ENCODE measurements at regions not wholly inside any gene's neighbourhood (a gene's known extent, or its start where the extent isn't known, plus 50 kb on each side); places are given as distances from the start of the nearest gene placed in this dataset.
"Not testable (repeated sequence)": the region's sequence is repeated elsewhere in the genome, so short reads cannot be mapped to it uniquely, and the experiment has no call there.

DNA sequence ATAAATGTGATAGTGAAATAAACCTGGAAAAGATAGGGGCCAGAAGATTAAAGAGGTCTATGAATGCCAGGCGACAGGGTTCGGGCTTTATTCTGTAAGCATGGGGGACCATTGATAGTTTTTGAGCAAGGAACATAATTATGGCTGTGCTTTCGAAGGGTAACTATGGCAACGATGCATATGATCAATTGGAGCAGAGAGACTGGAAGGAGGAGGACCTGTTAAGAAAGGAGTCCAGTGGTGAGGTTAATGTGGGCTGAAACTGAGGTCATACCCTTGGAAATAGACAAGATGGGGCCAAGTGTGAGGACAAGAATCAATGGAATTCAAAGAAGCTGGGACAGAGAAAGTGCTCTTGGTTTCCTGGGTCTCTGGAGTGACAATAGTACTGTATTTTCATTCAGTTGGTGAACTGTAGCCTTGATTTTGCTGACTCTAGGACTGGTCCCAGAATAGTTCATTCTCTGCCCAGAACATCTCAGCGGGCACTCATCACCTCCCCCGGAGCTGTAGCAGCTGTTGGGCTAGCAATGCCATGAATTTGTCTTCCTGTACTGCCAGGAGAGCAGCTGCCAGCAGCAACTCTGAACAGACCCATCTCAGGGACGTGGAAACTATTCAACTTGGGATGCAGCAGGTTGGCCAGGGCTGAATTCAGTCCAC is 108.4 kb downstream of the SRGAP2 start:
- DNase-seq (ENCODE audit: low read depth in 4 of 4, low spot score in 2 of 4) = not testable (repeated sequence)

DNA sequence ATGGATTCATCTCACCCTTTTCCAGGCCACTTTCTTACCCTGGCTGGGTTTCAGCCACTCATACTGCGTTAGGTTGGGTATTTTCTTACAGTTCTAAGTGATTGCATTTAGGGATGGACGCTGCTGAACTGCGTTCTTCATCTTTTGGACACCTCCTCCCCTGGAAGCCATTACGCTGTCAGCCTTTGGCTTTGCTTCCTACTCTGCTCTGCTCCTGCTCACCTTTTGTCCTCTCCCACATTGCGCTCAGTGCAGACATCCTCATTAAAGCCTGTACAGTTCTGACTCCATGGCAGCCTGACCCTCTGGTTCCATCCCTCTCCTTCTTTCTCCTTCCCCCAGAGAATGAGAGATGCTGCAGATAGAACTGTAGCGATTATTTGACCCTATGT is 108.9 kb downstream of the SRGAP2 start:
- DNase-seq (ENCODE audit: low read depth in 4 of 4, low spot score in 2 of 4) = not testable (repeated sequence)

DNA sequence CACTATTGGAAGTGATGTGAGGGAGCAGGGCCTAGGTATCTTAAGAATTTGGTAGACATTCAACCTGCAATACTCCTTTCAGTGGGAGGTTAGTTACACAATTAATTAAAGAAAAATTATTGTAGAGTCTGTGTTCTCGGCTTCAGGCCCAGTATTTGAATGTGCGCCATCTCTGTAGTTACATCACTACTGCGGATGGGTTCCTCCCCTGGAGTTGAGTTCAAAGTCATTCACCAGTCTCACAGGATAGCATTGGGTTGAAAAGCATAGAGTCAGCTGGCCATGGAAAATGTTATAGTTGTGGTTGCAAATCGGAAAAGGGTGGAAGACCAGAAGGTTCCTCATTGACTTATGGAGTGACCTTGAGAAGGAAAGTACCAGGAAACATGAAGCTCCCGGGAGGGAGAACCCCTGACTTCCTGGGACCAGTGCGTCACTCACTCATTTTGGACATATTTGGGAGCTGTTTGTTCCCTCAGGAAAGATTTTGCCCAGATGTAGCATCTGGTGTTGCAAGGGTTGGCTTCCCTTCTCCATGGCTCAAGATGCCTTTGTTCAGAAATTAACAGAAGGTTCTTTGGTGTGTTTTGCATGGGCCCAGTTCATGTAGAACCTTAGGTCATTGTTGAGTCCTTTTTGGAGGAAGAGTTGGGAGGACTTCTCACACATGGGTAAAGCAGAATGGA is 111.8 kb downstream of the SRGAP2 start:
- not testable (repeated sequence) for DNase-seq (ENCODE audit: low read depth in 4 of 4, low spot score in 2 of 4)

DNA sequence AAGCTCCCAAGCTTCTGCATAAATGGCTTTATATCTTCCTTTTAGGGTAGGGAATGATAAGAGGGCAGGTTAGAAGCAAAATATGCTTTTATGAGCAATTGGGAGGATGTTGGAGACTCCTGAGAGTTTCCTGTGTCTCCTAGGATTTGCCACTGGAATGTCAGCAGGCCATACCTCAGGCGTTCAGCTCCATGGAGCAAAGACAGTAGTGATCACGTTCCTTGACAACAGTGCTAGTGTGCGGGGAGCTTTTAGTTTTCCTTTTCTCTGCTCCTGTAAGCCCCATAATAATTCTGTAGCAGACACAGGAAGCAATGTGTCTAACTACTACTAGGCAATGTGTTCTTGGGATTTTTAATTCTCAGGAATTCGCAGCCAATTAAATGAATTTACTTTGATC is 113.6 kb downstream of the SRGAP2 start:
- not testable (repeated sequence) for DNase-seq (ENCODE audit: low read depth in 4 of 4, low spot score in 2 of 4)

DNA sequence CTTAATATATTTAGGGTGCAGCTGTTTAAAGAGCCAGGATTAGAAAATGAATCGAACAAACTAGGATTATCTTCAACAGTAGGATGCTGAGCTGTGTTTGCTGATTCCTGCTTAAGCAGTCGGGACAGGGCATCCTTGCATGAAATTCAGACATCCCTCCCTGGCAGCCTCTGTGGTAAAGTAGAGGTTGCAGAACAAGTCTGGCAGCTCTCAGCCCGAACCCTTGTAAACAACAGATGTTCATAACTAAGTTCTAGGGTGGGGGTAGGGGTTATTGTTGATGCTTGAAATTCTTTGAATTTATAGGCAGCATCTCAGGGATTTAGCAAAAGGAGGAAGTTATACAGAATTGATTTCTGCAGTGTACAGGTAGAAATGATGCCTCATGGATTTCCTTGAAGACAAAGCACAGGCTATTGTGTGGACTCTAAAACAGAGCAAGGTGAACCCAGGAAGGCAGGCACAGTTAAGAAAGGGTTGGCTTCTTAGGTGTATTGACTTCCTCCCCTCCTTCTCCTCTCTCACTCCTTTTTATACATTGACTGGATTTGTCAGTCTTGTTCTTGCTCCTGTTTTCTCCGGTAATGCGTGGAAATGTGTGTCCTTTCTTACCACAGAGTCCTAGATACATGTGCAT is 114.7 kb downstream of the SRGAP2 start:
- DNase-seq (ENCODE audit: low read depth in 4 of 4, low spot score in 2 of 4) = not testable (repeated sequence)

GRCh38 chr1:206320227-206320626 is 116.9 kb downstream of the SRGAP2 start:
- not testable (repeated sequence) for DNase-seq (ENCODE audit: low read depth in 4 of 4, low spot score in 2 of 4)

GRCh38 chr1:206326159-206326939 is 123.0 kb downstream of the SRGAP2 start:
- not testable (repeated sequence) for DNase-seq (ENCODE audit: low read depth in 4 of 4, low spot score in 2 of 4)

- not testable (repeated sequence) for DNase-seq (ENCODE audit: low read depth in 4 of 4, low spot score in 2 of 4)
These were observed 128.3 kb downstream of the SRGAP2 start for GRCh38 chr1:206331597-206331996.

- not testable (repeated sequence) for DNase-seq (ENCODE audit: low read depth in 4 of 4, low spot score in 2 of 4)
These were observed 130.0 kb downstream of the SRGAP2 start for GRCh38 chr1:206333316-206333715.

- DNase-seq (ENCODE audit: low read depth in 4 of 4, low spot score in 2 of 4) = not testable (repeated sequence)
These were observed 130.6 kb downstream of the SRGAP2 start for GRCh38 chr1:206333897-206334296.

DNA sequence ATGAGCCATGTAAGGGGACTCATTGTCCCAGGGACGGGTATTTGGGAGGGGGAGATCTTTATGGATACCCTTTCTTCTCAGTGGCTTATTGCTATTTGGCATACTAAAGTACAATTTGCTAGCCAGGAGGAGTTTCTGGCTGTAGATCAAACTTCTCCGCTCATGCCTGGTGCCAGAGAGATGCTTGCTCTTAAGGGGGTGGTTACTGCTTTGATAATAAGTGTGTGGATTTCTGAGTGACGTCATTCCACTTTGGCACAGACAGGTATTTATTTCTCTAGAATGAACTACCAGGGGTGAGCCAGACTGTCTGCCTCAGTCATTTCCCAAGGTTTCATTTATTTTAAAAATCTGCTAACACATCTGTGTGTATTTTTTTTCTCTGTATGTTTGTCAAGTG is 131.1 kb downstream of the SRGAP2 start:
- not testable (repeated sequence) for DNase-seq (ENCODE audit: low read depth in 4 of 4, low spot score in 2 of 4)

DNA sequence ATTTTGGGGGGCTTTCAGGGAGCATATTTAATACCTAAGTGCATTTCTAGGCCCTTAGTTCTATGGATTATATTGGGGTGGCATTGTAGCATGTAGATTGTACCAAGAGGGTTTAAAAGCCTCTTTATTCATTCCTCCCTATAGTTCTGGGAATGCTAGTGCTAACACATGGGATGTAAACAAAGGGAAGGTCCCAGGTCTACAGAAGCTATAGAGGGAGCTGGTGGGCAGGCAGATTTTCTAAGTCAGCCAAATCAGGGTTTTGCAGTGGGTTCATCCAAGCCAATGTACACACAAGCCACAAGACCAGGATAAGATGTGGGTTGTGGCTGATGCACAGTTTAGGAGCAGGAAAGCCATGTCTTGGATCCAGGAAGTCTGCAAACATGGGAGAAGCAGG is 131.8 kb downstream of the SRGAP2 start:
- DNase-seq (ENCODE audit: low read depth in 4 of 4, low spot score in 2 of 4) = not testable (repeated sequence)

DNA sequence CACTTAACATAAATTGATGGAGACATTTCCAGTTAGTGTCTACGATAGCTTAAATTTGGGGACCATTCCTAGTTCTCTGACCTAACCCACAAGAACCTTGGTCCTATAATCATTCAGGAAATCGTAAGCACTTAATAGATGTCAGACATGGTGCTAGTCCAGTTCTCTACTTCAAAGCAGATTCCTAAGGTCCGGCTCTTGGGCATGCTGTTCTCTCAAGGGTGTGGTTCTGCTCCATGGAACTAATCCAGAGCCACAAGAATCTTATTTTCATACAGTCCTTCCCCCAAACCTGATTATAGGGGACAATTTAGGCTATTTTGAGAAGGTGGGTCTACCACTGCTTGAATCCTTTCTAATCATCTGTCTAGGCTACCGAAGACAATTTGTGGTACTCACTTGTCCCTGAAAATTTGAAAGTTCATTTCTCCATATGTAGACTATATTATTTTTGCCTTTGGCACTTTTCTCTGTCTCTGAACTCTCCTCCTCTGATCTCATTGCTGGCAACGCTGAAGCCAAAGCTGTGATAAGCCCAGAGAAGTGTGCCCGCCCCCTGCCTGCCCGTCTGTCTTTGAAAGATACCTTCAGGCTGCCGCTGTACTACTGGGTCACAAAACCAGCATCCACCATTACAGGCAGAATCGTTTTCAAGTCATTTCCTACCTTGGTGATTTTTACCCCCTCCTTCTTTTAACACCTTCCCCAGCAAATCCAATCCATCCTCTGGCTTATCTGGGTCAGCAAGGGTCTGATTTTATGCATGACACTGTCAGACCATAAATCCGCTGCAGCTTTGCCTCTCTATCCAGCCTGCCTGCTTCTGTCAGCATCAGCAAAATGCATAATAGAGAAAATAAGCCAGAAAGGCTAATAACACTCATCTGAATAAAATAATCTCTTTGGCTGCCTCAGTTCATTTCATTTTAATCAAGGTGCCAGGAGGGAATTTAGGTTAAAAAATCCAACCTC is 132.8 kb downstream of the SRGAP2 start:
- DNase-seq (ENCODE audit: low read depth in 4 of 4, low spot score in 2 of 4) = not testable (repeated sequence)

DNA sequence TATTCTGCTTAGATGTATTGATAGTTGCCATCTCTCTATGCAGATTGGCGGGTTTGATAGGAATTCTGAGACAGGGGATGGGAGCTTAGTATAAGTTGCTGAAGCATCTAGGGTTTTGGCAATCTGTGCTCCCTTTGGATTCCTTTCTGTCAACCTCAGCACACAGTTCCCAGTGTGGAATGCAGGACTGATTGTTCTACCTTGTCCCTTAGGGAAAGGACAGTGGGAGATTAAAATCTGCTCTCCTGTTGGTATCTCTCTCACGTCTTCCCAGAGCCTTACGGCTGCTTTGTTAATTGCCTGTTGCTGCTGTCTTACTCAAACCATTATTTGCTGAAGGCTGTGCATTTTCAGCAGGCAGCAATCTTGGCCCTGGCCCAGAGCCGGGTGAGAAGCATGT is 133.3 kb upstream of the IKBKE start:
- DNase-seq (ENCODE audit: low read depth in 4 of 4, low spot score in 2 of 4) = not testable (repeated sequence)

DNA sequence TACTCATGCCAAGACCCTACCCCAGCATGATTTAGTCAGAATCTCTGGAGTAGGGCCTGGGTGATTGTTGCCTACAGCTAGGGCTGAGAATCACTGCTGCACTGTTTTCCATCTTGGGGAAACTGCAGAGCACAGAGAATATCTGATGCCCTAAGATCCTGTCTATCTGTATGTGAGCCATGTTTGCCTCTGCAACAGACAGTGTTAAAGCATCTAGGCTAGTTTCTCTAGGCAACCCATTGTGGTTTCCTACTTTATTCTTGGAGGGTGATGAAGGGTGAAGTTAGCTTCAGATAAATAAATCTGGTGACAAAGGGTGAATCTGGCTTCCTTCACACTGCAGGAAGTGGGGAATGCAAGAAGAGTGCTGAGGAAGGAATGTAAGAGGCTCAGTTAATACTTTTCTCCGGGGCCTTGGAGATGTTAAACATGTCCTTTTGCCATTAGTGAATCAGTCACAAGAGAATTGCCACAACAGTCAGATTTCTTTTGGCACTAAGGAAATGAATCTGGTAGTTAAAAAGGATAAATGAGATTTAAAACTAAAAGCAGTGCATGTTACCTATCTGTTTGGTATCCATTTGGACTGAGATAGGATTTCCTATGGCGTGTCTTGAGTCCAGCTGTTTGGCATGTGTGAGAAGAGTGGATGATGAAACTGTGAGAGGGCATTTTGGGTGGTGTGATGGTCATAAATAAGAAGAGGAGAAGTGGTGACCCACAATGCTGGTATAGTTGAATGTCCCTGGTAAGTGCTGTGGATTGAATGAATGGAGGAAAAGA is 119.6 kb upstream of the IKBKE start:
- DNase-seq (ENCODE audit: low read depth in 4 of 4, low spot score in 2 of 4) = not testable (repeated sequence)

- not testable (repeated sequence) for DNase-seq (ENCODE audit: low read depth in 4 of 4, low spot score in 2 of 4)
These were observed 118.8 kb upstream of the IKBKE start for GRCh38 chr1:206351276-206352052.

DNA sequence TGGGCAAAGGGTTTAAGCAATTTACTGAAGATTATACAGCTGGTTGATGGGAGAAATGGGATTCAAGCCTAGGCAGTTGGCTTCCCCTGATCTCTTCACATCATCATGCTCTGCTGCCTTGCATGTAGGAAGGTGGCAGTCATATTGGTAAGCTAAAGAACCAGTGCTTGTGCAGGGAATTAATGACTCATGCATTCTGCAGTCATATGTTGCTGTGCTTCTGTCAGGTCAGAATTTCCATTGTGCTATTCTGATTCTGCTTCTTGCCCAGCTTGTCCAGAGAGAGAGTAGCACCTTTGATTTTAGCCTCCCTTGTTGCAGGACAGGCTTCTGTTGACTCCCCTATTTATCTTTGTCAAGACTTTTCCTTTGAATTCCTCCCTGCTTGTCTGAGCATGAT is 114.0 kb upstream of the IKBKE start:
- DNase-seq (ENCODE audit: low read depth in 4 of 4, low spot score in 2 of 4) = not testable (repeated sequence)

DNA sequence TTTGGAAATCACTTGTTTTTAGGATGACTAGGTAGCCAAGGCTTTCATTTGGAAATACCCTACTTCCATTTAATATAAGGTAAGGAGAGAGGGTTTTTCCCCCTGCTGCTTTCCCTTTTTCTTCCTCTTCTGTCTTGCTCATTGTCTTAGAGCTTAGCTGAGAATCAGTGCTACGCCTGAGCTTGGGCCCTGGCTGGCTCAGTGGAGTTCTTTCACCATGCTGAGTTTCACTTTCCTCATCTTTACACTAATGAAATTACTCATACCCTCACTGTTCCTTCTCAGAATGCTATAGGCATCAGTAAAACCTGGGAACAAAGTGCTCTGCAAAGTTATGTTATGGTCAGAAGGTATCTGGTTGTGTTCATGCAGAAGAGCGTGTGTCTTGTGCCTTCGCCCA is 112.3 kb upstream of the IKBKE start:
- not testable (repeated sequence) for DNase-seq (ENCODE audit: low read depth in 4 of 4, low spot score in 2 of 4)
